SK-N-SH (cell line): ENCODE measurements at regions not wholly inside any gene's neighbourhood (a gene's known extent, or its start where the extent isn't known, plus 50 kb on each side); places are given as distances from the start of the nearest gene placed in this dataset.

Source experiments
- MEF2A ChIP-seq: IDR thresholded peaks from 2 replicates; pipeline ENCODE4 v1.4.0; 2012; ENCODE audit warnings: low read depth, borderline replicate concordance
- YY1 ChIP-seq: IDR thresholded peaks from 2 replicates; pipeline ENCODE4 v1.4.0; 2012; ENCODE audit warnings: low read depth, mild to moderate bottlenecking
- TF ChIP-seq, protein P1 (sequence below): fragments of 200-600 bp; sonication (generic); IDR thresholded peaks from 2 replicates; pipeline ENCODE4 v1.6.1; 2017; ENCODE audit warnings: antibody characterized with exemption, mild to moderate bottlenecking, moderate library complexity
- TF ChIP-seq, protein P2 (sequence below): IDR thresholded peaks from 2 replicates; pipeline ENCODE4 v1.4.0; 2012; ENCODE audit warnings: low read depth

DNA sequence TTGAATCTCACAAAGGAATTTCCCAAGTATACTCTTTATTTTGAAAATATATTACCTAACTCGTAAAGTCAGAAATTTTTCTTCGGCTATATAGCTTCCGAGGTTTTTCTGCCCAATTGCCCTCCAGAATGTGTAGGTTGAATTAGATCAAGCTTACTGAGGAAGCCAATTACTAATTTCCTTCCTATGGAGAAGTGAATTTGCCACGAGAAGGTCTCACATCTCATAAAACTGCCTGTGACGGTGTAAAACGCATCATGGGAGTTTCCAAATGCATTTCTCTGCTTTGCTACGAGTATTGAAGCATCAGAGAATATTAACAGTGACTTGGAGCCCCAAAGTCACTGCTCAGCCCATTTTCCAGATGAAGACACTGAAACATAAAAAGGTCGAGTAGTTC is 262.3 kb downstream of the PTBP2 start:
- TF ChIP-seq, protein P1, sequence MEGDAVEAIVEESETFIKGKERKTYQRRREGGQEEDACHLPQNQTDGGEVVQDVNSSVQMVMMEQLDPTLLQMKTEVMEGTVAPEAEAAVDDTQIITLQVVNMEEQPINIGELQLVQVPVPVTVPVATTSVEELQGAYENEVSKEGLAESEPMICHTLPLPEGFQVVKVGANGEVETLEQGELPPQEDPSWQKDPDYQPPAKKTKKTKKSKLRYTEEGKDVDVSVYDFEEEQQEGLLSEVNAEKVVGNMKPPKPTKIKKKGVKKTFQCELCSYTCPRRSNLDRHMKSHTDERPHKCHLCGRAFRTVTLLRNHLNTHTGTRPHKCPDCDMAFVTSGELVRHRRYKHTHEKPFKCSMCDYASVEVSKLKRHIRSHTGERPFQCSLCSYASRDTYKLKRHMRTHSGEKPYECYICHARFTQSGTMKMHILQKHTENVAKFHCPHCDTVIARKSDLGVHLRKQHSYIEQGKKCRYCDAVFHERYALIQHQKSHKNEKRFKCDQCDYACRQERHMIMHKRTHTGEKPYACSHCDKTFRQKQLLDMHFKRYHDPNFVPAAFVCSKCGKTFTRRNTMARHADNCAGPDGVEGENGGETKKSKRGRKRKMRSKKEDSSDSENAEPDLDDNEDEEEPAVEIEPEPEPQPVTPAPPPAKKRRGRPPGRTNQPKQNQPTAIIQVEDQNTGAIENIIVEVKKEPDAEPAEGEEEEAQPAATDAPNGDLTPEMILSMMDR, result no peak
- TF ChIP-seq, protein P2, sequence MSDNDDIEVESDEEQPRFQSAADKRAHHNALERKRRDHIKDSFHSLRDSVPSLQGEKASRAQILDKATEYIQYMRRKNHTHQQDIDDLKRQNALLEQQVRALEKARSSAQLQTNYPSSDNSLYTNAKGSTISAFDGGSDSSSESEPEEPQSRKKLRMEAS, result no peak
- no peak for TF ChIP-seq YY1
- no peak for TF ChIP-seq MEF2A
